Aorta (tissue), 5 donors: ENCODE measurements at regions not wholly inside any gene's neighbourhood (a gene's known extent, or its start where the extent isn't known, plus 50 kb on each side); places are given as distances from the start of the nearest gene placed in this dataset.

ENCODE experiments used
- ATAC-seq: fragments of 200-7000 bp; cut with Tn5 transposase; one replicate; pipeline ENCODE4 v1.9.1; 2022; ENCODE audit warnings: moderate library complexity; ENCODE audit not compliant: low FRiP score
- DNase-seq, 2 donors: peaks; one replicate each; pipeline ENCODE4 v3.0.0-alpha.2; 2020
- H3K27ac ChIP-seq, 2 donors: one replicate each; pipeline ENCODE4 v1.5.1; 2013; ENCODE audit warnings: low read length in 2 of 2, mild to moderate bottlenecking in 2 of 2, moderate library complexity in 2 of 2, control low read depth in 1 of 2, inconsistent platforms in 1 of 2, low read depth in 1 of 2
- H3K27me3 ChIP-seq, 2 donors: one replicate each; pipeline ENCODE4 v1.6.1; 2013; ENCODE audit warnings: control low read depth in 1 of 2, low read length in 1 of 2, mild to moderate bottlenecking in 1 of 2, moderate library complexity in 1 of 2; ENCODE audit not compliant: insufficient read depth in 2 of 2, control insufficient read depth in 1 of 2
- H3K36me3 ChIP-seq, 2 donors: one replicate each; pipeline ENCODE4 v1.6.1; 2013; ENCODE audit warnings: control low read depth in 1 of 2, low read length in 1 of 2, mild to moderate bottlenecking in 1 of 2; ENCODE audit not compliant: insufficient read depth in 2 of 2, control insufficient read depth in 1 of 2
- H3K4me1 ChIP-seq, 2 donors: one replicate each; pipeline ENCODE4 v1.6.1; 2013; ENCODE audit warnings: low read length in 2 of 2, control low read depth in 1 of 2, mild to moderate bottlenecking in 1 of 2, moderate library complexity in 1 of 2; ENCODE audit not compliant: insufficient read depth in 2 of 2, control insufficient read depth in 1 of 2
- H3K4me3 ChIP-seq, 2 donors: one replicate each; pipeline ENCODE4 v1.5.1; 2013; ENCODE audit warnings: low read length in 2 of 2, control low read depth in 1 of 2, mild to moderate bottlenecking in 1 of 2
- H3K9me3 ChIP-seq: one replicate; pipeline ENCODE4 v1.6.1; 2013; ENCODE audit warnings: mild to moderate bottlenecking, low read length; ENCODE audit not compliant: control insufficient read depth
- WGBS, 2 donors: extraction: QIAGEN DNeasy Blood & Tissue Kit; methylation state at CpG; one replicate each; pipeline ENCODE4 v1.1.7; 2013; 5-methylcytosine and 5-hydroxymethylcytosine counted together
- intact Hi-C, 2 donors: fragments of 100-400 bp; cut with DNase I; formaldehyde crosslinking; loops; one replicate each; pipeline versions ENCODE4 v1.14.2 to v1.15.0; 2022
- donor health status: healthy with polysubstance abuse.
- donor health status: Bipolar disorder and iron deficiency.
- donor health status: DM: no; HTN: no; CAD: no.
- donor health status: DM: no; HTN: no; CAD: no.
- donor health status: DM: yes; HTN: yes; CAD: no.

- Histone ChIP-seq H3K27me3 (no peaks in the 10 kb centered on the region), H3K4me1 (no peaks in the 10 kb centered on the region), H3K36me3 (no peaks in the 10 kb centered on the region), H3K9me3 (peaks cover 1% of the 10 kb centered on the region), H3K27ac (no peak overlapping the region), H3K4me3 (no peak overlapping the region)
- WGBS, 2 donors = 71 to 75% methylated on average over 6 of the region's 6 CpGs
- DNase-seq = no peak
- ATAC-seq = no peak
- intact Hi-C loops = no loop called here
These were observed 554.6 kb upstream of the BOD1L1 start for GRCh38 chr4:14182148-14182547.

GRCh38 chr4:14184265-14184664 lies 556.7 kb upstream of the BOD1L1 start:
- no peaks in the 10 kb centered on the region for H3K36me3 ChIP-seq
- WGBS, 2 donors = 8 to 23% methylated on average over 3 of the region's 3 CpGs
- H3K4me3 ChIP-seq = no peak overlapping the region
- intact Hi-C loops = no loop called here
- H3K27ac ChIP-seq = no peak overlapping the region
- peaks cover 1% of the 10 kb centered on the region for H3K9me3 ChIP-seq
- ATAC-seq (no peak), DNase-seq (no peak)
- no peaks in the 10 kb centered on the region for H3K4me1 ChIP-seq
- H3K27me3 ChIP-seq = no peaks in the 10 kb centered on the region

GRCh38 chr4:14184767-14185166 lies 557.2 kb upstream of the BOD1L1 start:
- DNase-seq = no peak
- 75 to 78% methylated on average over 2 of the region's 2 CpGs for WGBS, 2 donors
- intact Hi-C loops = no loop called here
- Histone ChIP-seq H3K27ac (no peak overlapping the region), H3K4me3 (no peak overlapping the region), H3K27me3 (no peaks in the 10 kb centered on the region), H3K4me1 (no peaks in the 10 kb centered on the region), H3K9me3 (peaks cover 1% of the 10 kb centered on the region), H3K36me3 (no peaks in the 10 kb centered on the region)
- ATAC-seq = no peak

GRCh38 chr4:14188214-14188613 lies 560.7 kb upstream of the BOD1L1 start:
- DNase-seq (no peak), ATAC-seq (no peak)
- H3K27ac ChIP-seq = no peak overlapping the region
- H3K27me3 ChIP-seq = no peaks in the 10 kb centered on the region
- H3K4me3 ChIP-seq = no peak overlapping the region
- no peaks in the 10 kb centered on the region for H3K36me3 ChIP-seq
- intact Hi-C loops = no loop called here
- H3K9me3 ChIP-seq = no peaks in the 10 kb centered on the region
- H3K4me1 ChIP-seq = no peaks in the 10 kb centered on the region

- no peaks in the 10 kb centered on the region for H3K27me3 ChIP-seq
- no peaks in the 10 kb centered on the region for H3K36me3 ChIP-seq
- no peaks in the 10 kb centered on the region for H3K9me3 ChIP-seq
- intact Hi-C loops = no loop called here
- no peak overlapping the region for H3K27ac ChIP-seq
- 30 to 46% methylated on average over 1 of the region's 1 CpG for WGBS, 2 donors
- DNase-seq = no peak
- no peak for ATAC-seq
- H3K4me3 ChIP-seq = no peak overlapping the region
- no peaks in the 10 kb centered on the region for H3K4me1 ChIP-seq
These were observed 566.1 kb upstream of the BOD1L1 start for GRCh38 chr4:14193601-14194000.

- intact Hi-C loops = no loop called here
- Histone ChIP-seq H3K36me3 (no peaks in the 10 kb centered on the region), H3K27me3 (no peaks in the 10 kb centered on the region), H3K9me3 (no peaks in the 10 kb centered on the region), H3K4me1 (no peaks in the 10 kb centered on the region), H3K27ac (no peak overlapping the region), H3K4me3 (no peak overlapping the region)
- DNase-seq (peak; percentile 55 to 73), ATAC-seq (no peak)
- WGBS, 2 donors = 9 to 10% methylated on average over 7 of the region's 7 CpGs
These were observed 568.6 kb upstream of the BOD1L1 start for GRCh38 chr4:14196131-14196530.

- Histone ChIP-seq H3K9me3 (peaks cover 1% of the 10 kb centered on the region), H3K27me3 (no peaks in the 10 kb centered on the region), H3K36me3 (no peaks in the 10 kb centered on the region), H3K4me1 (no peaks in the 10 kb centered on the region), H3K4me3 (no peak overlapping the region), H3K27ac (no peak overlapping the region)
- intact Hi-C loops = no loop called here
- no peak for ATAC-seq
- DNase-seq = no peak
- 66 to 74% methylated on average over 6 of the region's 6 CpGs for WGBS, 2 donors
These were observed 587.7 kb upstream of the BOD1L1 start for GRCh38 chr4:14215116-14215770.

GRCh38 chr4:14217401-14217800 lies 589.9 kb upstream of the BOD1L1 start:
- H3K4me3 ChIP-seq = no peak overlapping the region
- H3K36me3 ChIP-seq = no peaks in the 10 kb centered on the region
- ATAC-seq (no peak), DNase-seq (no peak)
- H3K9me3 ChIP-seq = peaks cover 1% of the 10 kb centered on the region
- 65 to 74% methylated on average over 3 of the region's 3 CpGs for WGBS, 2 donors
- H3K27me3 ChIP-seq = no peaks in the 10 kb centered on the region
- intact Hi-C loops = no loop called here
- no peaks in the 10 kb centered on the region for H3K4me1 ChIP-seq
- H3K27ac ChIP-seq = no peak overlapping the region

GRCh38 chr4:14218641-14219040 lies 591.1 kb upstream of the BOD1L1 start:
- Histone ChIP-seq H3K36me3 (no peaks in the 10 kb centered on the region), H3K27ac (no peak overlapping the region), H3K9me3 (peaks cover 1% of the 10 kb centered on the region), H3K4me1 (peaks cover 0 to 5% of the 10 kb centered on the region in 2 donors), H3K4me3 (no peak overlapping the region), H3K27me3 (no peaks in the 10 kb centered on the region)
- DNase-seq (no peak), ATAC-seq (no peak)
- intact Hi-C loops = no loop called here
- 31 to 38% methylated on average over 4 of the region's 4 CpGs for WGBS, 2 donors
